ENCODE measurements at regions not wholly inside any gene's neighbourhood (a gene's known extent, or its start where the extent isn't known, plus 50 kb on each side); places are given as distances from the start of the nearest gene placed in this dataset.

GRCh38 chr13:111920932-111921705 is 145.8 kb upstream of the SOX1 start:
- 53 to 65% methylated on average over 25 to 29 of the region's 30 CpGs for WGBS, 2 donors
- intact Hi-C loops (cut with DNase I), result no loop called here
- Histone ChIP-seq H3K4me1 (no peaks in the 10 kb centered on the region), H3K9me3 (no peaks in the 10 kb centered on the region), H3K27me3 (no peaks in the 10 kb centered on the region), H3K27ac (no peak overlapping the region), H3K36me3 (no peaks in the 10 kb centered on the region), H3K4me3 (replicated peaks in 1 of 3) (no peak overlapping the region)
- no peak for DNase-seq
- TF ChIP-seq, protein P1, sequence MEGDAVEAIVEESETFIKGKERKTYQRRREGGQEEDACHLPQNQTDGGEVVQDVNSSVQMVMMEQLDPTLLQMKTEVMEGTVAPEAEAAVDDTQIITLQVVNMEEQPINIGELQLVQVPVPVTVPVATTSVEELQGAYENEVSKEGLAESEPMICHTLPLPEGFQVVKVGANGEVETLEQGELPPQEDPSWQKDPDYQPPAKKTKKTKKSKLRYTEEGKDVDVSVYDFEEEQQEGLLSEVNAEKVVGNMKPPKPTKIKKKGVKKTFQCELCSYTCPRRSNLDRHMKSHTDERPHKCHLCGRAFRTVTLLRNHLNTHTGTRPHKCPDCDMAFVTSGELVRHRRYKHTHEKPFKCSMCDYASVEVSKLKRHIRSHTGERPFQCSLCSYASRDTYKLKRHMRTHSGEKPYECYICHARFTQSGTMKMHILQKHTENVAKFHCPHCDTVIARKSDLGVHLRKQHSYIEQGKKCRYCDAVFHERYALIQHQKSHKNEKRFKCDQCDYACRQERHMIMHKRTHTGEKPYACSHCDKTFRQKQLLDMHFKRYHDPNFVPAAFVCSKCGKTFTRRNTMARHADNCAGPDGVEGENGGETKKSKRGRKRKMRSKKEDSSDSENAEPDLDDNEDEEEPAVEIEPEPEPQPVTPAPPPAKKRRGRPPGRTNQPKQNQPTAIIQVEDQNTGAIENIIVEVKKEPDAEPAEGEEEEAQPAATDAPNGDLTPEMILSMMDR (IDR thresholded peaks at IDR 0.05), result no peak
- no peak for TF ChIP-seq POLR2A (IDR thresholded peaks at IDR 0.05)

DNA sequence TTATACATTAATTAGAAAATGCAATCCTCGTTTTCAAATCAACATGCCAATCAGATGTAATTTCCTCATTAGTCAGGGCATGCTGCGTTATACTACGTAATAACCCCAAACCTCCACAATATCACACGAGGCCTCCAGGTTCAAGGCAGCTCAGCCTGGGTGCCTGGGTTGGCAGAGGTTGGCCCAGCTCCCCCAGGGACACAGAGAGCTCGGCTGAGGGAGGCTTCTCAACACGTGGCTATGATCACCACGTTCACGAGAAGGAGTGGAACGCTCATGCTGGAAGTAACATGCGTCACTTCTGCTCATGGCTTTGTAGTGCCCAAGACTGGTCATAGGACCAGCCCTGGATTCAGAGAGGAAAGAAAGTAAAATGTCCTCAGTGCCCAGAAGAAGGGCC is 144.9 kb upstream of the SOX1 start:
- H3K27me3 ChIP-seq, result no peaks in the 10 kb centered on the region
- no peak overlapping the region for H3K27ac ChIP-seq
- 76 to 87% methylated on average over 10 of the region's 10 CpGs for WGBS, 2 donors
- intact Hi-C loops (cut with DNase I), result no loop called here
- DNase-seq, result no peak
- H3K4me1 ChIP-seq, result no peaks in the 10 kb centered on the region
- H3K4me3 ChIP-seq (replicated peaks in 1 of 3), result no peak overlapping the region
- no peak for TF ChIP-seq POLR2A (IDR thresholded peaks at IDR 0.05)
- TF ChIP-seq, protein P1 (IDR thresholded peaks at IDR 0.05), result no peak
- H3K9me3 ChIP-seq, result no peaks in the 10 kb centered on the region
- H3K36me3 ChIP-seq, result no peaks in the 10 kb centered on the region

- Histone ChIP-seq H3K27ac (no peak overlapping the region), H3K4me1 (no peaks in the 10 kb centered on the region), H3K36me3 (no peaks in the 10 kb centered on the region), H3K9me3 (no peaks in the 10 kb centered on the region), H3K4me3 (replicated peaks in 1 of 3) (no peak overlapping the region), H3K27me3 (no peaks in the 10 kb centered on the region)
- WGBS, 2 donors, result 73 to 88% methylated on average over 5 of the region's 5 CpGs
- intact Hi-C loops (cut with DNase I), result no loop called here
- TF ChIP-seq, protein P1 (IDR thresholded peaks at IDR 0.05), result no peak
- no peak for TF ChIP-seq POLR2A (IDR thresholded peaks at IDR 0.05)
- DNase-seq, result no peak
These were observed 143.5 kb upstream of the SOX1 start for GRCh38 chr13:111923439-111923838.

DNA sequence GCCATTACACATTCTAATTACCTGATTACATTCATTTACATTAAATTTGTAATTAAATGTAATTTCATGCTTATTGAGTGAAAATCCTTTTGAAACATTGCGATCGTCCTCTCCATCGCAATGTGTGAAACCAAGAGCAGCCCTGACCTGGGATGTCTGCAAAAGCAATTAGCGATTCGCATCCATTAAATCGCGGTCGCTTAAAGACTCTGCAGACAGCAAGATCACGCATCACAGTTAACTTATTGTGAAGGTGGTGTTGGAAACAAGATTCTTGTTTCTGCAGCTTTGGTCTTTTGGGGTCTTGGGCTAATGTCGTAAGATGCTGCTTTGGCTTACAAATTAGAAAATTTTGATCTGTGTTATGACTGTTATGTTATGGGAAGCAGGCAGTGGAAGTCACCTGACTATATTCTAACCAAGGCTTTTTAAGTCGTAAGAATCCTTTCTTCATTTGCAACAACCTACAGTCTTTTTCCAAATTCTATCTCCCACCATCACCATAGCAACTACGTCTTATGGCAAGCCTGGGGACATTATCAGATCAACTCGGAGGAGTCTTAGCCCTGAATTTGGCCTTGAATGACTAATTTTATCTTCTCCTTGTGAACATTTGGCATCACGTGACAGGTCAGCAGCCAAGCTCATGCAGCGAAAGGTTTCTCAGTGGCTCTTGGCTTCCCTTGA is 142.8 kb upstream of the SOX1 start:
- 87% methylated on average over 15 of the region's 15 CpGs for WGBS, 2 donors
- H3K27ac ChIP-seq, result no peak overlapping the region
- H3K27me3 ChIP-seq, result no peaks in the 10 kb centered on the region
- intact Hi-C loops (cut with DNase I), result no loop called here
- no peaks in the 10 kb centered on the region for H3K4me1 ChIP-seq
- DNase-seq, result no peak
- TF ChIP-seq POLR2A (IDR thresholded peaks at IDR 0.05), result no peak
- TF ChIP-seq, protein P1 (IDR thresholded peaks at IDR 0.05), result no peak
- no peaks in the 10 kb centered on the region for H3K36me3 ChIP-seq
- no peaks in the 10 kb centered on the region for H3K9me3 ChIP-seq
- no peak overlapping the region for H3K4me3 ChIP-seq (replicated peaks in 1 of 3)

- Histone ChIP-seq H3K4me3 (replicated peaks in 1 of 3) (no peak overlapping the region), H3K36me3 (no peaks in the 10 kb centered on the region), H3K4me1 (no peaks in the 10 kb centered on the region), H3K27me3 (no peaks in the 10 kb centered on the region), H3K27ac (no peak overlapping the region), H3K9me3 (no peaks in the 10 kb centered on the region)
- intact Hi-C loops (cut with DNase I), result no loop called here
- no peak for DNase-seq
- 58 to 78% methylated on average over 6 of the region's 6 CpGs for WGBS, 2 donors
- no peak for TF ChIP-seq POLR2A (IDR thresholded peaks at IDR 0.05)
- TF ChIP-seq, protein P1 (IDR thresholded peaks at IDR 0.05), result no peak
These were observed 142.3 kb upstream of the SOX1 start for GRCh38 chr13:111924678-111925075.

All from thyroid gland (tissue), 4 donors.